Right hindlimb (tissue), 1 donor: ENCODE measurements at regions not wholly inside any gene's neighbourhood (a gene's known extent, or its start where the extent isn't known, plus 50 kb on each side); places are given as distances from the start of the nearest gene placed in this dataset.
"Not testable (repeated sequence)": the region's sequence is repeated elsewhere in the genome, so short reads cannot be mapped to it uniquely, and the experiment has no call there.

ENCODE experiments used
- DNase-seq: peaks from one replicate; pipeline ENCODE4 v3.0.0-alpha.2; 2018

DNA sequence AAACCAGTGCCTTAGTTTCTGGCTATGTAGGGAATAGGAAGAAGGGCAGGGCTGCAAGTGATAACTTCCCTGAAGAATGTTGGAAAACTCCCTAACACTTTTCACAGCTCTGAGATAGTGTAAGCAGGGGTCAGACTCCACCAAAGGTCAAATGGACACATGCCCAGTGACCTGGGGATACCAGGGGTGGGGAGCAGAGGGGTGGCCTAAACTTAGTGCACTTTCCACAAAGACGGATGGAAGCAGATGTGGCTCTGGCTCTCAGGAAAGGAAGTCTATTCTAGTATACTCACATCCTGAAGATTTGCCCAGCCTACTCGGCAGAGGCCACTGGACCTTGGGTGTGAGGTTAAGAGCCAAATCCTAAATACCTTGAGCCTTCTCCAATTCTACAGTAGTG is 285.8 kb downstream of the NUAK1 start:
- DNase-seq = no peak

DNA sequence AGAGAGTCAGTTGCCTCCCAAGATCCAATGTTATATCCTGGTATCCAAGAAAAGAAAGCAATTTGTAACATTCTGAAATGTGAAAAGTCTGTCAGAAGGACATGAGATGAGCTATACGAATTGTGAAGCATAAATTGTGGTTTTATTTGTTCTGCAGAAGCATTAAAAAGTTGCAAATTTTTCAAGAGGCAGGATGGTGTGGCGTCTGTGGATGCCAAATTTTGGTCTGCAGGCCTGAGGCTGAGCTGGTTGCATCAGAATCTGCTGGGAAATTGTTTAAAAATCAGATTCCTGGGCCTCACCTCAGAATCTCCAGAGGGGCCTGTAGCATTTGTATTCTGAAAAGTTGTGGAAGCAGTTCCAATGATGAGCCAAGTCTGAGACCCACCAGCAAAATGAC is 284.7 kb downstream of the NUAK1 start:
- DNase-seq = no peak

GRCh38 chr12:105855361-105856047 is 283.2 kb downstream of the NUAK1 start:
- DNase-seq = peak; percentile 62

GRCh38 chr12:105856048-105856405 is 282.7 kb downstream of the NUAK1 start:
- no peak for DNase-seq

DNA sequence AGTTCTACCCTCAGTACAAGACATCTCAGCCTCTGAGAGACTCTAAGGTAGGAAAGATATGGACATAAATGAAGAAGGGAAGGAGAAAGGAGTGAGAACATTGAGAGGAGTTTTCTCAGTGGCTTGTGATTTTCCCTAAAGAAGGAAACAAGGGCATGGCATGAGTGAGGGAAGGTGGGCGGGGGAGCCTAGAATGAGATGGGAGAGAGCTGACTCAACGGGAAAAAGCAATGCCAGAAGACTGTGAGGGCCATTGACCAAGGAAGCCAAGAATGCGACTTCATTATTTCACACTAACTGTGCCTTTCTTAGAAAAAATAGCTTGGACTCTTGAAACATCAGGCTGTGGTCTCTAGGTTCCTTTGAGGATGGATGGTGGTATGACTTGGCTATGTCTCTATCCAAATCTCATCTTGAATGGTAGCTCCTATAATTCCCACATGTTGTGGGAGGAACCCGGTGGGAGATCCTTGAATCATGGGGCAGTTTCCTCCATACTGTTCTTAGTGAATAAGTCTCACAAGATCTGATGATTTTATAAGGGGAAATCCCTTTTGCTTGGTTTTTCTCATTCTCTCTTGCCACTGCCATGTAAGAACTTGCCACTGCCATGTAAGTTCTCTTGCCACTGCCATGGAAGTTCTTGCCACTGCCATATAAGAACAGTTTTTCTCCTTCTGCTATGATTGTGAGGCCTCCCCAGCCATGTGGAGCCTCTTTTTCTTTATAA is 279.6 kb downstream of the NUAK1 start:
- no peak for DNase-seq

DNA sequence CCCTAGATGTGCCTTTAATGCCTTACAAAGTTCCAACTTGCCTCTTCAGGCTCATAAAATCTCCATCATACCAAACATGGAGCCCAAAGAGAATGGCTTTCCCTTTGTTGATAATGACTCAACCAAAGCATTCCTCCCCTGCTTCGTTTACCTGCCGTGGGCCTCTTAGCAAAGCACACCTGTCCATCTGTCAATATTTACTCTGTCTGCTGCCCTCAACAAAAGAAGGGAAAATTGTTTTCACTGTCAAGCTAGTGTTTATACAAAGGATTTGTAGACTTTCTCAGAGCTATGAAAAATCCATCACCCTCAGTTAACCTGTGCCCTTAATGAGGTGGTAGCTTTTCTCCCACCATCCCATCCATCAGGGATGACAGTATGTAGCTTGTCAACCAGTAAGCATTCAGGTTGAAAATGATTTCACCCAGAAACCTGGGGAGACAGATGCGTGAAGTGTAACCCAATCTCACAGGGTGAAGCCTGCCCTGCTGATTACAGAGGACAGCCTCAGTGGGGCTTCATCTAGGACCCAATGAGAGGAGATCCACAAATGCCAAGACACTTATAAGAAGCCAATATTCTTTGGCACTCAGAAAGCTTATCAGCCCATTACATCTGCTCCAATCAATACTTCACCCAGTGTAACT is 278.1 kb downstream of the NUAK1 start:
- DNase-seq = no peak

GRCh38 chr12:105861227-105861626 is 277.5 kb downstream of the NUAK1 start:
- no peak for DNase-seq

GRCh38 chr12:105862163-105862821 is 276.5 kb downstream of the NUAK1 start:
- DNase-seq = no peak

DNA sequence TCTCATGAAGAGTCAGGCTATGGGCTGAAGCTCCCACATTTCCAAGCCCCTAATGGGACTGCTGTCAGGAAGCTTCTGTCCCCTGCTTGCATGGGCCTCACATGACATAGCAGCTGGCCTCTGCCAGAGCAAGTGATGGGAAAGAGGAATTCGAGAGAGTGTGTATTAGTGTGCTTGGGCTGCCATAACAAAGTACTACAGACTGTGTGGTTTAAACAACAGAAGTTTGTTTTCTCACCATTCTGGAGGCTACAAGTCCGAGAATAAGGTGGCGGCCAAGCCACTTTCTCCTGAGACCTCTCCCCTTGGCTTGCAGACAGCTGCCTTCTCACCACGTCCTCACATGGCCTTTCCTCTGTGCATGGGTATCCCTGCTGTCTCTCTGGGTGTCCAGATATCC is 274.4 kb downstream of the NUAK1 start:
- no peak for DNase-seq

GRCh38 chr12:105864901-105865300 is 273.9 kb downstream of the NUAK1 start:
- no peak for DNase-seq

DNA sequence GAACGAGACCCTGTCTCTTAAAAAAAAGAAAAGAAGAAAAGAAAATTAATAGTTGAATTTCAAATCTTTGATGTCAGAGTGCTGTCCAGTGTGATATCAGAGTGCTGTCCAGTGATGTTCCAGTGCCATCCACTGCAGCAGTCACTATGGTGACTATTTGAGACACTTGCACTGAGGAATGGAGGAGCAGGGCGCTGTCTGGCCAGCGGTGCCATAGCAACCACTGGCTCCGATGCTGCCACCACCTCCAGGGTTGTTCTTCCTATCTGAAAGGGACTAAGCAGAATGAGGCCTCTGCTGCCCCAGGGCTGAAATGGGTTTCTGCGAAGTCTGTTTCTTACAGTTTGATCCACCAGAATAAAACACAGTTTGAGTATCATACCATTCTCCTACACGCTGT is 272.9 kb downstream of the NUAK1 start:
- DNase-seq = no peak

GRCh38 chr12:105874121-105874520 is 264.6 kb downstream of the NUAK1 start:
- DNase-seq = no peak

GRCh38 chr12:105876396-105876927 is 262.3 kb downstream of the NUAK1 start:
- DNase-seq = no peak

- DNase-seq = no peak
Measured at GRCh38 chr12:105878964-105879363, 259.8 kb downstream of the NUAK1 start.

DNA sequence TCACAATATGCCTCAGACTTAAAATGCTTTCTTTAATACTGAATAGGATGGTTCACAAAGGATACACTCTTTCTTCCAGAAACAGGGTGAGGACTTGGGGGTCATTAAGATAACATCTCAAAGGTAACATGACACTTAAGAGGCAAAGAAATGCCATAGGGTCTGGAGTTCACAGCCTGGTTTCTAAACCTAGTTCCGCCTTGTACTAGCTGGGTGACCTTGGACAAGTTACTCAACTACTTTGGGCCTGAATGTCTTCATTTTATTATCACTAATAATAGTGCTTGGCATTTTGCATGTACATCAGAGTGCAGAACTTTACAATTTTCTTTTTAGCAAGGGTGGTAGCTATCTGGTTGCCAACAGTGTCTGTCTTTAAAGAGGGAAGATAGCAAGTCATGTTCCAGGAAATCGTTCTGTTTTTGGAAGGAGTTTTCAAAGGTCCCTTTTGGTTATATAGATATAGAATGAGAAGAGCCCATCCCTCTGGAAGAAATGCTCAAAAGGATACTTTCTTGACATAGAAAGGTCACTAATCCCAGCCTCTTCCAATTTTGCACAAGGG is 257.8 kb downstream of the NUAK1 start:
- no peak for DNase-seq

GRCh38 chr12:105882404-105882803 is 256.4 kb downstream of the NUAK1 start:
- peak; percentile 67 for DNase-seq

- no peak for DNase-seq
Measured at GRCh38 chr12:105887131-105887530, 251.6 kb downstream of the NUAK1 start.

- DNase-seq = no peak
Measured at GRCh38 chr12:105888696-105889095, 250.1 kb downstream of the NUAK1 start.

DNA sequence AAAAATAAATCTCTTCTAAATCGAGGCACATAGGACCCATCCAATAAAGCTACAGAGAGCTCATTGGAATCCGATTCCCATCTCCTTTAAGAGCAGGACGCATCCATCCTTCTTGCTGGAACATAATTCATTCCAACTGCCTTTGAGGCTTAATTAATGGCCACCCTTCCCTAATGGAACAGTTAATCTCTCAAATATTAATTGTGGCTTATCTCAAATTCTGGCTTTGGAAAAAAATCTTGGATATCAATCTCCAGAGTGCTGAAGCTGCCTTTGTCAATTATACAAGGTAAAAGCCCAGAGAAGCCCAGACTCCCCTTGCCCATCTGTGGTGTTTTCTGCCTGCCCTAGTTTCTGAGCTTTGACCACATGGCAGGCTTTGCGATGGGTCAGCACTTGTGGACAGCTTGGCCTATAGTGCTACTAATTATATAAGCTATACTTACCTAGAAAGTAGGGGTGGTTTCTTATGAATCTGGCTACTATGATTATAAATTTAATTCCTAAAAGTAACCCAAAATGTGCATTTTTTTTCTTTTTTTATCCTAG is 246.3 kb downstream of the NUAK1 start:
- DNase-seq = no peak

DNA sequence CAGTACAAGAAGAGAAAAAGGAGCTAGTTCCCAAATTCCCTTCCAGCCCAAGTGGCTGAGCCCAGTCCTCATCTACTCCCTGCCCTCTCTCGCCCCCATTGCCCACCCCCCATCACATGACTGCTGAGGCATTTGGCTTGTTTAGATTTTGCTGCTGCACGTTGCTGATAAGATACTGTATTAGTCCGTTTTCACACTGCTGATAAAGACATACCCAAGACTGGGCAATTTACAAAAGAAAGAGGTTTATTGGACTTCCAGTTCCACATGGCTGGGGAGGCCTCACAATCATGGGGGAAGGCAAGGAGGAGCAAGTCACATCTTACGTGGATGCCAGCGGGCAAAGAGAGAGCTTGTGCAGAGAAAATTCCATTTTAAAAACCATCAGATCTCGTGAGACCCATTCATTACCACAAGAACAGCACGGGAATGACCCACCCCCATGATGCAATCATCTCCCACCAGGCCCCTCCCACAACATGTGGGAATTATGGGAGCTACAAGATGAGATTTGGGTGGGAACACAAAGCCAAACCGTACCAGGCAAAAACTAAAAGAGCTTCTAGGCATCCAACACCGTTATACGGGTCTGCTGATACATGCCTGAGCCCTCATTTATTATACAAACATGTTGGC is 243.4 kb downstream of the NUAK1 start:
- not testable (repeated sequence) for DNase-seq

DNA sequence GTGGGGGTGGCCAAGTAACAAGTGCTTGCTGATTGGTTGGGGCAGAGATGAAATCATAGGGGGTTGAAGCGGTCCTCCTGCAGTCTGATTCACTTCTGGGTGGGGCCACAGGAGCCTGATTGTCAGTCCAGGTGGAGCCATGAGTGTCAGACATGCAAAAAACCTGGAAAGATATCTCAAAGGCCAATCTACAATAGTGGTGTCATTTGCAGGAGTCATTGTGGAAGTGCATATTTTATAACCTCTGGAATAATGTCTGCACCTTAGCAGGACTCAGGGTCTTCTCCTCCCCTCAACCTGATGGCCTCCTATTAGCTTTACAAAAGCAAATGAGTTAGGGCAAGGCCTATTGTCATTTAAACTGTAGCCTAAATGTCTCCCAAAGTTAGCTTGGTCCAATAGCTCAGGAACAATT is 241.4 kb downstream of the NUAK1 start:
- no peak for DNase-seq

DNA sequence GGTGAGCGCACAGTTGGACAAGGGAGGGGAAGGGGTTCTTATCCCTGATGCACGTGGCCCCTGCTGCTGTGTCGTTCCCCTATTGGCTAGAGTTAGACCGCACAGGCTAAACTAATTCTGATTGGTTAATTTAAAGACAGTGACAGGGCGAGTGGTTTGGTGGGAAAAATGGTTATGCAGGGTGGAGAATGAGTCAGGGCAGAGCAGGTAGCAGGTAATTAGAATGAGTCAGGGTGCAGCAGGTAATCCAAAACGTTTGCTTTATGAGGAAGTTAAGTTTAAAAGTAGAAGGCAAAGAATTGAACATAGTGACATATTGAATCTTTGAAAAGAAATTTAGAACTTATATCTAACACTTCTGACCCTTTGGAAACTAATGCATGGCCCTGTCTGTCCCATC is 240.5 kb downstream of the NUAK1 start:
- not testable (repeated sequence) for DNase-seq
